Stimulated activated naive CD8-positive, alpha-beta T cell treated with anti-CD3 and anti-CD28 coated beads, Interleukin-15, Interleukin-2, amounts not matched to agents 100 U/mL and 50 U/mL, for 24 hours (primary cell): ENCODE measurements at regions not wholly inside any gene's neighbourhood (a gene's known extent, or its start where the extent isn't known, plus 50 kb on each side); places are given as distances from the start of the nearest gene placed in this dataset.
"Not testable (repeated sequence)": the region's sequence is repeated elsewhere in the genome, so short reads cannot be mapped to it uniquely, and the experiment has no call there.

Experiments
- ATAC-seq: fragments of 150-1000 bp; cut with Tn5 transposase; one replicate; pipeline ENCODE4 v1.10.0; 2021
- DNase-seq: peaks from one replicate; pipeline ENCODE4 v3.0.0; 2021

DNA sequence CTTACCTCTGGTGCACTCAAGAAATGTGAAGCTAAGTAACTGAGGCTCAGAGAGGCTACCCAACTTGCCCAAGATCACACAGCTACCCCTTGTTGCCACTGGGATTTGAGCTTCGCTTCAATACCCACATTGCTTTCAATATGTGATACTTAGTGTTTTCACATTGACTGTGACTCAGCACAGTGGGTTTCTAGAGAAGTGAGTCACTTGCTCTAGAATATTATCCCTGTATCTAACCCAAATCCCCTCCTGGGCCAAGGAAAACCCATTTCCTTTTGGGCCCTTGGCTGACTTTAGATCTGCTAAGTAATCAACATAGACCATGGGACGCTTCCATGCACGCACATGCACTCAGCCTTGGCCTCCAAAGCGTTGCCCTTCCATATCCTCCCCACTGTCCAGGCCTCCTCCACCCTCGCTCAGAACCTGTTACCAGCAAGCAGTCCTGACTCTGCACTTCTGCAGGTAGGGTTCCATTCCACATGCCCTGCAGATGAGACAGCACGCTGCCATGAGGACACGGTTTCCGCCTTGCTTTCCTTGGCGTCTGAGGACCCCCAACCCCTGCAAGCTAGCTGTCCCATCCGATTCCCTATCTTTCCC, 87.7 kb upstream of the CHST15 start:
- no peak for DNase-seq

DNA sequence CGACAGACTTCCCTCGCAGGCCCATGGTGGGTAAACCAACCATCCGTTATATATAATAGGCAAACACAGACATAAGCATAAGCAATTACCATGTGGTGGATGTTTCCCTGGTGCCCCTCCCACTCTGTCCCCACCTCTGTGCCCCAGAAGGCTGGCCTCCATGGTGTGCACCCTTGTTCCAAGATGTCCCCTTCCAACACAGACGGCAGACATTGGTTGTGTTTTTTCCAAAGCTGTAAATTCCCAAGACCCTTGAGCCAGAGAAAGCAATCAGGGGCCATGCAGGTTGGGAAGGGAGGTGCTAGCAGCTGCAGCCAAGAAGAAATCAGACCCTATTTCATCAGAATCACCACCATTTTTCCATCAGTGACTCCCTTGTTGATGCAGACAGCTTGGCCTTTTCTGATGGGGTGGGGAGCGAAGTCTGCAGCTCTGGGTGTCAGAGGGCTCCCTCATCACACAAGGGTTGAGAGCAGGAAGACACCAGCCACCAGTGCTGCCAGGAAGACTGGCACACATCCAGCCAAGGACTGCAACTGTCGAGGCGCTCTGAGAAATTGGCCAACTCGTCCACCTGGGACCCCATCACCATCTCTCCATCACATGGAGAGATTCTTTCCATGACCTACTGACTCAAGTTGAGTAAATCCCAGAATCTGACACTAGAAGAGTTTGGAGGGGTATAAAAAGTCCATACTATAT, 86.8 kb upstream of the CHST15 start:
- ATAC-seq: no peak
- no peak for DNase-seq

More for the DNA sequence above, 87.7 kb upstream of the CHST15 start:
- ATAC-seq: no peak

DNA sequence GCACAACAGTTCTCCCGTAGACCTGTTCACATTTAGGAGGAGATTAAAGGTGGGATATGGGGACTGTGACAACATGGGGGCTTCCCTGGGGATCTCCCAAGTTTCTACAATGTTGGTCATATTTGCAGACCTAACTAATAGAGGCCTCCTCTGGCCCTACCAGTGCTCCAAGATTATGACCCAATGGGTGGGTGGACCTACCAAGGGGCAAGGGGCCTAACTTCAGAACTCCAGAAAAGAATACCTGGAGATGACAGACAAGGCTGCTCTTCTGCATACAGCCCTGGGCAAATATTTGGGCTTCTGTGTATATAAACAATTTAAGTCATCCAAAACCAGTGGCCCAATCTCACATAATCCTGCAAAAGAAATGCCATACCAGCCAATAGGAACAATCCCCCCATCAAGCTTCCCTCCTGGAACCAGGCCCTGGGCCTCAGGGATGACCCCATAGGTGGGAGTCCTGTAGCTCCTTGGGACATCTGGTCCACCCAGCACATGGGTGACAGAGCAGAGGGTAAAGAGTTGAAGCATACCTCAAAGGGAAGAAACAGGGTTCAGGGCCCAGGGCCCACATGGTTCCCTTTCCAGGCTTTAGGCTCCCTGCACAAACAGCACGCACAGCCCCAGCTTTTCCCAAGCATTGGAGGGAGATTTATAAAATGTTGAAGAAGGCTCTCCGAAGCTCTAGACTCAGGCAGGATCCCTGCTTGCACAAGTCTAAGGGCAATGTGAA, 86.1 kb upstream of the CHST15 start:
- no peak for ATAC-seq
- DNase-seq: no peak

DNA sequence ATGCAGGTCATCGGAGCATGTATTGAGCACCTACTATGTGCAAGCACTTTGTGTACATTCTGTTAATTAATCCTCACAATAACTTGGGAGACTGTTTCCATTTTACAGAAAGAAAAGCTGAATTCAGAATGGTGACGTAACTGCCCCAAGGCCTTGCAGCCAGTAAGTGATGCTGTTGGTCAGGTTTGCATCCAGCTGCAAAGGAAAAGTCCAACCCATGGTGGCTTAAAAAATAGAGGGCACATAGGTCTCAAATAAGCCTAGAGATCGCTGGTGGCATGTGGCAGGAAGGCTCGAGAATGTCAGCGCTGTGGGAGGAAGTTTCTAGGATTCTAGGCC, 83.8 kb upstream of the CHST15 start:
- no peak for DNase-seq
- no peak for ATAC-seq

DNA sequence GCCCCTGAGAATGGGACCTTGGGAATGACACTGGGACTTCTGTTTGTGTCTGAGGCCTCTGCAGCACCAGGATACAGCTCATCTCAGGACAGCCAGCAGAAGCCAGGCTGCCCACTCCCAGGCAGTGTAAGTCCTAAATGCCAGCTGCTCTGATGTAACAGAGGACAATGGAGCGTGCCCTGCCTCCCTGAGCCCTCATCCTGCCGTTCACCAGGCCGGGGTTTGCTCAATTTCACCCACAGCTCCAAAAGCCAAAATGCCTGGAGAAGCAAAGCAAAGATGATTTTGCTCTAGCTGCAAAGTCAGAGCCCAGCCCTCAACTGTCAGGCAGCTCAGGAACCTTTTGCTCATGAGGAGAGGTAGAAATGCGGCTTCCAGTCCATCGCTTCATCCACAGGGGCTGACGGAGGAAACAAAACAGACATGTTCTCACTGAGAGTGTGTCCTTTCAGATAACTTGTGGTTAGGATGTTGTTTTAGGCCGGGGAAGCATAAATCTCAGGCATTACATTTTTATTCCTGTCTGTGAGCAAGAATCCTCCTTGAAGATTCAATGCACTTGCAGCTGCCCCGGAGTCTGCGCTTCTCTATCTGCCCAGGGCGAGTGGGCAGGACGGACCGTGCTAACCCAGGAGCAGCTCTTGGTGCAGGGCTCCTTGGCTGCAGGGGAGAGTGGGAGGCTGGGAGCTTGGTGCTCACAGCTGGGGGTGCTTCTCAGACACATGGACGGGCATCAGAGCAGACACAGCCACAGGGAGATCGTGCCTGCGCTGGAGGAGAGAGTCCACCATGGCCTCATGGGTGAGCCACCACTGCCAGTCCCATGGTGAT, 83.2 kb upstream of the CHST15 start:
- ATAC-seq: no peak
- DNase-seq: no peak

DNA sequence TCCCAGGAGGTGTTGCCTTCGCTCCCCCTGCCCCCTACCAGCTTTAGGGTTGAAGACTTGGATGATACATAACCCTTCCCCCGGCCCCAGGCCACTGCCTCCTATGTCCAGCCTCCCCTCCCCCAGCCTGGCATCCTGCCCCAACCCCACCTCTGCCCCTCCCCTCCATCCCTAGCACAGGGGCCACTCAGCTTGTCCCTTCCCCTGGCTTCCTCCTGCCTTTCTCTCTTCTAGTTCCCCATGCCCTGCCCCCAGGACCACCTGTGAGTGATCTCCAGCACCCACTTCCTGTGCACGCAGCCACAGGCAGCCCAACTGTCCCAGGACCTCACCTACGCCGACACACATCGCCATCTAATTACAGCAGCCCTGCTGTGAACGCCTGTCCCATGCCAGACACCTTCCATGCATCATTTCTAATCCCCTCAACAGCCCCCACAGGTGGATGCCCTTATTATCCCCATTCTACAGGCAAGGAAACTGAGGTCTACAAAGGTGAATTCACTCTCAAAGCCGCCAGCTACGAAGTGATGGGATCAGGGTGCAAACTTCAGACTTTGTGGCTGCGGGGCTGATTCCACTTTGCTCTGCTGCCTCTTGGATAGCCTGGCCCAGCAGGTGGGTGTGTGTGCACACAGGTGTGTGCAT, 82.4 kb upstream of the CHST15 start:
- DNase-seq (no peak), ATAC-seq (no peak)

DNA sequence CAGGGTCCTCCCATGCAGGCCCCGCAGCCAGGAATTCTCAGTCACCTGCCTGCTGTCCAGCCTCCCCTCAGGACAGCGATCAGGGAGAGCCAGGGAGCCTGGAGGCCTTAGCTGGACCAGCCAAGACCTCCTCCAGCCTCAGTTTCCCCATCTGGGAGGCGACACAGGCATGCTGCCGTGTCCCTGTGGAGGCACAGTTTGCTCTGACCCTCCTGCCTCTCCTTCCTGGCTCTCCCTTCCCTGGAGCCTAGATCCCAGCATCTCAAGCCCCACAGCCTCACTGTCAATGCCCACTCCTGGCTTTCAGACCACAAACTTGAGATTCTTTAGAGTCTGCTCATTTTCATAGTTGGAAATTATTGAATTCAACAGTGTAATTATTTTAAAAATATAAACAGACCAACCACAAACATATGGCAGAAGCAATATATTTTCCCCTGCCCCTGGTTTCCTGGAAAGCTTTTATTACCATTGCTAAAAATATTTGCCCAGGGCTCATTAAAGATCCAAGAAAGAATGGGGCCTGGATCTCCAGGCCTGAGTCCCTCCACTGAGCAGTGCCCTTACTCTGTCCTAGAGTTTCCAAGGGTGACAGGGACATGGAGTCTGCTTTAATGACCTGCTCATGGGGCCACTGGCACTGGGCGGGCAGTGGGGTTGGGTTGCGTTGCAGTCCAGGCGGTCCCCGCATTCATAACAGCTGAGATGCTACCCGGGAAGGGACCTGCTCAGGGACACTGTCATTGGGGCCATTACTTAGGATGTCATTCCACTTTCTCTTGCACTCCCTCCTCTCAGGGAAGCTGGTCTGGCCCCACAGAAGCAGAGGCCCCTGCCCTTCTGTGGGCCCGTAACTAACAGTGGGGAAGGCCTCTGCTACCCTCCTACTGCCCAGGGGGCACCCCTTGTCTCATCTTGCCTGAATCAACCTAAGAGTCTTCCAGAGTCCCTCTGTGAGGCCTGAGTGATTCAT, 81.6 kb upstream of the CHST15 start:
- ATAC-seq (no peak), DNase-seq (no peak)

DNA sequence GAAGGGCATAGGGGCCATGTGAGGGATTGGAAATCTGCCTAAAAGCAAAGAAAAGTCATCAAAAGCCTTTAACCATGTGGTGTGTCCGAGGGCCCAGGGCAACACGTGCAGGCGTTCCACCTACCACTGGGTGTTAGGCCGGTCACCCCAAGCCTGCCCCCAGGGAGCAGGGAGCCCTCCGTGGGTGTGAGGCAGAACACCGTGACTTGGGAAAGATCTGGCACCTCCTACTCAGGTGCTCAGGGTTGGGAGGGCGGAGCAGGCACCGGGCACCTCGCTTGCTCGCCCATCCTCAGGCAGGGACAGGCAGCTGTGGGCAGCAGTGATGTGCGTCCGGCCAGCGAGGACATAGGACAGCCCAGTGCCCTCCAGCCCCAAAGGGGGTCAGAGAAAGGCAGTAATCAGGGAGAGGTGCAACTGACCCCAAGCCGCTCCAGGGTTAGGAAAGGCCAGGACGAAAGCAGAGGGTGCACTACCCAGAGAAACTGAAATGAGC, 80.7 kb upstream of the CHST15 start:
- ATAC-seq: no peak
- no peak for DNase-seq

DNA sequence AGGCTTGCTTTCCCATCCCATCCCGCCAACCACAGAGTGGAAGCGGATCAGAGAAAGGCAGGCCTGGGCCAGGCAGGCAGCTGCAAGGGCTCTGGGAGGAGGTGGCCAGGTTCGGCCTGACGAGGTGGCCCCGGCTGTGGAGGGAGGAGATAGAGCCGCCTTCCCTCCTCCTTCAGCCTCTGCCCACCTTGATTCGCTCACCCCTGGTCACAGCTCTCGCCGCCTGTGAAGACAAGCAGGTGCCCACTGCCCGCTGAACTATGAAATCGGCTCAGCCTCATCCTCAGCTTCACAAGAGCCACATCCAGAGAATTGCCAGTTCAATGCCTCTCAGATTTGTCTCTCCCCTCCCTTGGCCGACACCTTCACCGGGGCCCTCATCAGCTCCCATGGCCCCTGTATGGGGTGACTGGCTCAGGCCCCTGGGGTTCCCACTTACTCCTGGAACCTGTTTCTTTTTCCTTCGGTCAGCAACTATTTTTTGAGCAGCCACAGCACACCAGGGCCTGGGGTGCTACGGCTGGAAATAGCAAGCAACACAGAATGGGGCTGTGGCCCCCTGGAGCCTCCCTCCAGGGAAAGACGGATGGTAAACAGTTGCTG, 80.0 kb upstream of the CHST15 start:
- no peak for DNase-seq
- ATAC-seq: no peak

DNA sequence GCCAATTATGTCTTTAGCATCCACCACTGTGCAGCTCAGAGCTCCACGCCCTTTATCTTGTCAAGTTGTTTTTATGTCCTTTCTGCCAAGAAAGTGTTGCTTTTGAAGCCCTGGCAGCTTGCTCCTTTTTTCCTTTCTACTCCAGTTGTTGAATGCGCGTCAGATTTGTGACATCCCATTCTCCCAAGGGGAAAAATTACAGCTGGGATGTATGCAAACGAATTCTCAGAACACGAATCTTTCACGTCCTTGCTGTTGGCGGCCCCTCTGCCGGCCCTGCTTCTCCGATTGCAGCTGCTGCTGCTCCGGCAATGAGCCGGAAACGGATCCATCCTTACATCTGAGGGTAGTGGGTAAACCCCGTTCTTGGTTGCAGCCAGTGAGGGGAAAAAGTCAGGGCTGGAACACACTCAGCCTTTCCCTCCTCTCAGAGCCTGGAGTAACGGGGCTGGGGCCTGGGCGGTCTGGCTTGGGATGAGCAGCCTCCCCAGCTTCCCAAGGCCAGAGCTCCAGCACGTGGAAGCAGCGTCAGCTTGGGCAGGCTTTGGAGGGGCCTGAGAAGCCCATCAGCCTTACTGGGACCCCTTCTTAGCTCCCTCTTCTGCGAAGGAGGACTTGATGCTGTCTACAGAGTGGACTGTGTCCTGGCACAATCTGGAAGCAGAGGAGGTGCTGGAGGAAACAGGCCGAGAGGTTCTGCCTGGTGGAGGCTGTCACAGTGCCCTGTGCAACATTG, 79.0 kb upstream of the CHST15 start:
- no peak for ATAC-seq
- no peak for DNase-seq

DNA sequence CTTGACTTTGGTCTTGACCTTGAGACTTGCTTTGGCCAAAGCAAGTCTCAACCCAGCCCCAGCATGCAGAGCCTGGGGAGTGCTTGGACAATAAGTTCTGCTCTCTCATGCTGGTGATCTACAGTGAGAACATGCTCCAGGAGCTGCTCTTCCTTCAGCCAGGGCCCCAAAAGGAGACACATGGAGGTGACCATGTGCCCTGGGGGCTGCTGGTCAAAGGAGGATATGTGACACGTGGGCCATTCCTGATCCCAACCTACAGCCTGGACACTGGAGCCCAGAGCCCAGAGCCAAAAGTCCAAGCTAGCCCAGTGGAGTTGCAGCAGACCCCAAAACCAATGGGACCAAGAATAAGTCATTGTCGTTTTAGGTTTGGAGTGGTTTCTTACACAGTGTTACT, 78.2 kb upstream of the CHST15 start:
- ATAC-seq: no peak
- DNase-seq: no peak

DNA sequence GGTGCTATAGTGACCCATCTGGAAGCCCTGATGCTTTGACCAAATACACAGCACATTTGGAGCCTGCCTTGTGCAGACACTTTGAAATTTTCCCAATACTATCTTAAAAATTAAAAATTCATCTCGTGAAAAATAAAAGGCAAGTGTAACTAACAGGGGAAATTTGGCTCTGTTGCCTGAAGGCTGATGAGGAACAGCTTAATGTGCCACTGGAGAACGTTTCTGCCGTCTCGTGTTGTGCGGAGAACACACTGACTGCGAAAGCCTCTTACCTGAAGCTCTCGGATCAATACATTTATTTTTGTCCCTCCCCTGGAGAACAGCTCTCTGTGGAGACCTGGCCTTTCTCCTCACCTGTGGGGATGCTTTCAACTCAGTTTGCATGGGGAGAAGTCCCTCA, 77.2 kb upstream of the CHST15 start:
- no peak for DNase-seq

DNA sequence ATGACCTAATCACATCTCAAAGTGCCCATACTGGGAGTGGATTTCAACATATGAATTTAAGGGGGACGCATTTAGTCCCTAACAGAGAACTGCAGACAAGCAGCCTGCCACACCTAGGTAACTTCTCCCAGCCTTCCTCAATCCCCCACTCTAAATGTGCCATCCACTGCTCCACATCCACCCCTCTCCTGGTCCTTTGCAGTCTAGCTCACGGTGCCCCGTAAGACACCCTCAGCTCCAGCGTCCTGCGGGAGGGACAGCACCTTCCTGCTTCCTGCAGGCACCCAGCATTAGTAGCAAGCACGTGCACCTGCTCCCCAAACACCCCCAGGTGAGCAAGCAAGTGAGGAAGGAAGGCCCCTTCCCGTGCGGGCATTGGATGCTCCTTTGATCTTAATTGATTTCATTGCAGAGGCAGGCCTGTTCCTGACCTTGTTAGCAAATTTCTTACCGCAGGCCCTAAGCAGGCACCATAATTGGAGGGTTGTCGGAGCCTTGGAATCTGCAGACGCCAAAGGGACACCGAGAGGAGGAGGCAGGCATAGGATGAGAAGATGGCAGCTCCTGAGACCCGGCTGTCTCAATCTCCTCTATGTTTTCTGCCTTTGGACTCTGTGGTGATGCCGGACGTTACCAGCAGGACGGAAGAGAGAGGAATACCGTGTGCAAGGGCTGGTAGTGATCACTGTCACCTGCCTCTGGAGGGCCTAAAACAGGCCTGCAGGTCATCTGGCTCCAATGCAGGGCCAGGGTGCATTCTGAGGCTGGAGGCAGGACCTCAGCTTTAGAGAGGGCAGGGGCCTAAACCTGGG, 75.8 kb upstream of the CHST15 start:
- DNase-seq (no peak), ATAC-seq (no peak)

More for the DNA sequence above, 77.2 kb upstream of the CHST15 start:
- no peak for ATAC-seq

DNA sequence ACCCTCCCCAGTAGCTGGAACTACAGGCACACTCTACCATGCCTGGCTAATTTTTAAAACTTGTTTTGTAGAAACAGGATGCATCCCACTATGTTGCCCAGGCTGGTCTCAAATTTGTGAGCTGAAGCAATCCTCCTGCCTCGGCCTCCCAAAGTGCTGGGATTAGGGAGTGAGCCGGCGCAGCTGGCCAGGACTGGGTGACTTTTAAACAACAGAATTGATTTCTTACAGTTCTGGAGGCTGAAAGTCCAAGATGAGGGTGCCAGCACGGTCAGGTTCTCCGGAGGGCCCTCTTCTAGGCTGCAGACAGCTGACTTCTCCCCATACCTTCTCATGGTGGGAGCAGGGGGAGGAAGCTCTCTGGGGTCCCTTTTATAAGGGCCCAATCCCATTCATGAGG, 75.2 kb upstream of the CHST15 start:
- DNase-seq (no peak), ATAC-seq (no peak)

DNA sequence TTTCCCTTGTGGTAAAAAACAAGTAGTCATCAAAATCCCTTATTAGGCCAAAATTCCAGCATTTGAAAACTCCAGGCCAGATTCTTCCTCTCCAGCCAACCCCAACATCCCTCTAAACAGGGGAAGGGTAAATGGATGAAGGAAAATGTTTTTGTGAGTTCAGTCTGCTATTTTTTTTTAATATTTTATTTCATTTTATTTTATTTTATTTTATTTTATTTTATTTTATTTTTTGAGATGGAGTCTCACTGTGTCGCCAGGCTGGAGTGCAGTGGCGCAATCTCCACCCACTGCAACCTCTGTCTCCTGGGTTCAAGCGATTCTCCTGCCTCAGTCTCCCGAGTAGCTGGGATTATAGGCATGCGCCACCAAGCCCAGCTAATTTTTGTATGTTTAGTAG, 74.5 kb upstream of the CHST15 start:
- DNase-seq: not testable (repeated sequence)

DNA sequence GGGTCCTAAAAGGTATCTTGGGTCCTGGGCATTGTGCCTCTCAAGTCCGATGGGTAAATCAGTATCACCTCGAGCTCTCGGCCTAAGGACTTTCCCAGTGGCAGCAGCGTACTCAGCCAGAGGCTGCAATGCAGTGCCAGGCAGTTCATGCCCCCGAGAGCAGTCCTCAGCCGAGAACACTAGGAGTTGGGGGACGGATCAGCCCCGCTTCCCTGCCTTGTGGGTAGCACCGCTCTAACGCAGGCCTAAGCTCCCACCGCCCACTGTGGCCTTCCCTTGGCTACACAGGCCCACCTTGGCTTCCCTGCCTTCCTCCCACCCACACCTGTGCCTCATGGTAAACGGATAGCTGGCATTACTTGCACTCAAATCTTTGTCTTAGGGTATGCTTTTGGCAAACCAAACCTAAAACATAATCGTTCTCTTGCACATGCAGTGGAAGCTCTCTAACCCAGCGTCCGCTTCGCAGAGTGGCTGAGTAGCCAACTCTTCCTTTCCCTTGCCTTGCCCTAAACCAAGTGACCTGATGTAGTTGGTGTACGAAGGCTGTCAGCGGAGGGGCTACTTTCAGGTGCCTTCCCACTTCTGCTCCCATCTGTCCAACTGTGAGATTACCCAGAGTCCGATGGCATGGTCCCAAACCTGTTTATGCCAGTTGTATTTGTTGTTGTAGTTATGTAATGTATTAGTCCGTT, 73.2 kb upstream of the CHST15 start:
- ATAC-seq: no peak
- no peak for DNase-seq

More for the DNA sequence above, 74.5 kb upstream of the CHST15 start:
- ATAC-seq: not testable (repeated sequence)

DNA sequence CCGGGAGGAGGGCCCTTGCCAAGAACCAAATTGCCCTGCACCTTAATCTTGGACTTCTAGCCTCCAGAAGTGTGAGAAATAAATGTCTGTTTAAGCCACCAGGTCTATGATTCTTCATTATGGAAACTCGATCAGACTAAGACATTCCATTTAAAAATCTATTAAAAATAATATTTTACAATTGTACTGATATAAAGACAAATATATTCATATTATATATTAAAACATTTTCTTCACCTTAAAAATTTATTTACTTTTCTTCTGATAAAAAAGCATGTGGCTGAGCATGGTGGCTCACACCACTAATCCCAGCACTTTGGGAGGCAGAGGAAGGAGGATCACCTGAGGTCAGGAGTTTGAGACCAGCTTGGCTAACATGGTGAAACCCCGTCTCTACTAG, 72.4 kb upstream of the CHST15 start:
- ATAC-seq (no peak), DNase-seq (no peak)

DNA sequence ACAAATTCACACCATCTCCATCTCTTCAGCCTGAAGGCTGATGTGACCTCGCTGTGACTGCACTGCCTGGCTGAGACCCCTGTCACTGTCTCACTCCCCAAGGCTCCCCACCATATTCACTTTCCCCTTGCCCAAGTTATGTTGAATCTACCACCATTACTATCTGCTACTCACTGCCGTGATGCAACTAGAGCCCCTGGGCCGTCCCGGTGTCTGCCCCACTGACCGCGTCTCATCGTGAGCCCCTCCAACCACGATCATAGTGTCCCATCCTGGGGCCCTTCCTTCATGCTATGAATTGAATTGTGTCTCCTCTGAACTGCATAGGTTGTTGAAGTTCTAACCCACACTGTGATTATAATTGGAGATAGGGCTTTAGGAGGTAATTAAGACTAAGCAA, 71.9 kb upstream of the CHST15 start:
- ATAC-seq: no peak
- no peak for DNase-seq
